ENCODE measurements at regions not wholly inside any gene's neighbourhood (a gene's known extent, or its start where the extent isn't known, plus 50 kb on each side); places are given as distances from the start of the nearest gene placed in this dataset.

DNA sequence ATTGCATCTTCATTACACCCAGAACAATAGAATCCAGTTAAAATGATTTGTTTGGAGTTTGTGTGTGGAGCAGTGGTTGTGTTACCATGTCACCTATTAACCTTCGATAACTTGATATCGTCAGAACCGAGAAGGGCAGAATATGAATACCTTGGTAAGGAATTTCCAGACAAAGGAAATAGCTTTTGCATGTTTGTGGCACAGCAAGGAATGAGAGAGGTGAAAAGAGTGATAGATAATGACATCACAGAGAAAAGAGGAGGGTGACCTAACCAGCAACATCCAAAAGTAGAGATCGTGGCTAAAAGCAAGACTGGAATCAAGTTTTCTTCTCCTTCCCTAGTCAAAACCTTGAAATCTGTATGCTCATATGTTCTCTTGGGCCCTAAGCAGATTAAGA lies 244.6 kb upstream of the NEGR1 start:
- Mint-ChIP-seq H3K4me3 (no peak overlapping the region), H3K27me3 (no peaks in the 10 kb centered on the region), H3K36me3 (ENCODE audit: low read depth) (no peaks in the 10 kb centered on the region), H3K4me1 (ENCODE audit: low read depth) (no peaks in the 10 kb centered on the region), H3K9me3 (no peaks in the 10 kb centered on the region), H3K27ac (no peak overlapping the region)

DNA sequence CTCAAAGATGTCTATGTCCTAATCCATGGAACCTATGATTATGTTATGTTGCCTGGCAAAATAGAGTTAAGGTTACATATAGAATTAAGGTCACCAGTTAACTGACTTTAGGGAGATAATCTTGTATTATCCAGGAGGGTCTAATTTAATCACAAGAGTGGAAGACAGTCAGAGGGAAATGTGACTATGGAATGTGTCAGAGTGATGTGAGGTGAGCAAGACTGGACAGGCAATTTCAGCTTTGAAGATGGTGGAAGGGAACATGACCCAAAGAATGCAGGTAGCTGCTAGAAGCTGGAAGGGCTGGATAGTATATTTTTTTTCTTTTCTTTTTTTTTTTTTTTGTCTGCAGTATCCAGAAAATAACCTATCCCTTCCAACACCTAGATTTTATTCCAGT lies 241.7 kb upstream of the NEGR1 start:
- no peaks in the 10 kb centered on the region for H3K27me3 Mint-ChIP-seq

DNA sequence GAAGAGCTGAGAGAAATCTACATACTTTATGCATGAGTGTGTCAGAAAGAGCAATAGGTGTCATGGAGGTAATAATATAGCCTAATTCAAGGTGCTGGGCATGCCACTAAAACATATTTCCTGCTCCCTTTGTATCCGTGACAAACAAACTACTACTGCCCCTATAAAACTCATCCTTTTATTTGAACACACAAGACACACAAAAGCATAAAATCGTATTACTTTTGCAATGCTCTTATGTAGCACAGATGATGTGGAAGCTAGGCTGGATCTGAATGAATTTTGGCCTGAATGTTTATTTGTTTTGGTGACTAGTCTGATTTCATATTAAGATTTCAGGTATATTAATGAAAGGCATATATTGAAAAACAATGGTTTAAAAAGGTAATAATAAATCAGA lies 239.3 kb upstream of the NEGR1 start:
- Mint-ChIP-seq H3K27me3 (no peaks in the 10 kb centered on the region), H3K4me3 (no peak overlapping the region), H3K36me3 (ENCODE audit: low read depth) (no peaks in the 10 kb centered on the region), H3K4me1 (ENCODE audit: low read depth) (no peaks in the 10 kb centered on the region), H3K9me3 (no peaks in the 10 kb centered on the region), H3K27ac (no peak overlapping the region)

More for the DNA sequence above, 241.7 kb upstream of the NEGR1 start:
- Mint-ChIP-seq H3K36me3 (ENCODE audit: low read depth) (no peaks in the 10 kb centered on the region), H3K9me3 (no peaks in the 10 kb centered on the region), H3K27ac (no peak overlapping the region), H3K4me1 (ENCODE audit: low read depth) (no peaks in the 10 kb centered on the region), H3K4me3 (no peak overlapping the region)

DNA sequence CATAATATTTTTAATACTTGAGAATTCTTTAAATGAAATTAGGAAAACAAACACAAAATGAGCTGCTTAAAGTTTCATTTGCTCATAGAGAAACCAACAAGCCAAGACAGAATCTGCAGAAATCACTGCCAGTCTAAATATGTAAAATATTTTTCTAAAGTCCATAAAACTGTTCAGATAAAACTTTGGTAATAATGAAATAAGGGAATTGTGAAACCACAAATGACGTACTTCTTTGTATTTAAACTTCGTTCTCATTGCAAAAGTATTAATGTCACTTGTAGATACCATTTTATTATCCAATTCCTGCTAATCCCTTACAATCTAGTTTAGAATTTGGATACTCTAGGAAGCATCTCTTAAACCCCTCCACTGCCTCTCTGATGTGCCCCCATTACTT lies 234.5 kb upstream of the NEGR1 start:
- Mint-ChIP-seq H3K9me3 (no peaks in the 10 kb centered on the region), H3K27ac (no peak overlapping the region), H3K4me1 (ENCODE audit: low read depth) (no peaks in the 10 kb centered on the region), H3K36me3 (ENCODE audit: low read depth) (no peaks in the 10 kb centered on the region), H3K27me3 (no peaks in the 10 kb centered on the region), H3K4me3 (no peak overlapping the region)

DNA sequence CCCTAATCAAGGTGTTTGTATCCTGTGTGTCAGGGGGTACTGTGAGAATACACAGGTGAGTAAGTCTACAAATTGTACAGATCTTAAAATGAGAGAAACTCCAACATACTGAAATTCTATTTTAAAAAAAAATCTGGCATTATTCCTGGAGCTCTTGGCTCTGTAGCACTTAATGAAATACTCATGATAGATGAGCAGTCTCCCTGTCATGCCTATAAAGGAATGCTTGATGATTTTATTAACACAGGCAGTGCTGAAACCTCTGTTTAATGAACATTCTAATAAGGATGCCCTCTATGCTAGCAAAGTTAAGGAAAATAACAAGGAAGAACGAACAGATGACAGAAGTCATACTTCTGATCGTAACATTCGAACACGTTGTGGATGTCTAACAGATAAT lies 233.9 kb upstream of the NEGR1 start:
- no peaks in the 10 kb centered on the region for H3K27me3 Mint-ChIP-seq
- no peaks in the 10 kb centered on the region for H3K4me1 Mint-ChIP-seq (ENCODE audit: low read depth)
- H3K4me3 Mint-ChIP-seq, result no peak overlapping the region
- no peaks in the 10 kb centered on the region for H3K9me3 Mint-ChIP-seq
- no peak overlapping the region for H3K27ac Mint-ChIP-seq
- no peaks in the 10 kb centered on the region for H3K36me3 Mint-ChIP-seq (ENCODE audit: low read depth)

DNA sequence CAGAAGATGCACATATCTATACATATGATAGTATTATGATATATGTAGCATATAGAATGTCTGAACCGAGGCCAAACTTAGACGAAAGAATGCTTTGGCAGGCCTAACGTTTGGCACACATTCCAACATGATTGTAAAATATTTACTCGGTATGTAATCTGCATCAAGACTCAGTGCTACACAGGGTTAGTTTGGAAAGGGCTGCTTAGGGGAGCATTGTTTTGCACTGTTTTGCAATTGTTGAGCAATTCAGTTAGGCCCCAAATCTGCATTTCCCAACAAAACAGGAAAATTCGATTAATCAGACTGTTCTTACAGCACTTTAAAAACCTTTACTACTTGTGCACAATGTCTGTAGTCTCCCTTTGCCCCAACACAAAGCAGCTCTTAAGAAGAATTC lies 216.0 kb upstream of the NEGR1 start:
- Mint-ChIP-seq H3K36me3 (ENCODE audit: low read depth) (no peaks in the 10 kb centered on the region), H3K27ac (no peak overlapping the region), H3K4me1 (ENCODE audit: low read depth) (no peaks in the 10 kb centered on the region), H3K4me3 (no peak overlapping the region), H3K27me3 (no peaks in the 10 kb centered on the region), H3K9me3 (peaks cover 12% of the 10 kb centered on the region)

DNA sequence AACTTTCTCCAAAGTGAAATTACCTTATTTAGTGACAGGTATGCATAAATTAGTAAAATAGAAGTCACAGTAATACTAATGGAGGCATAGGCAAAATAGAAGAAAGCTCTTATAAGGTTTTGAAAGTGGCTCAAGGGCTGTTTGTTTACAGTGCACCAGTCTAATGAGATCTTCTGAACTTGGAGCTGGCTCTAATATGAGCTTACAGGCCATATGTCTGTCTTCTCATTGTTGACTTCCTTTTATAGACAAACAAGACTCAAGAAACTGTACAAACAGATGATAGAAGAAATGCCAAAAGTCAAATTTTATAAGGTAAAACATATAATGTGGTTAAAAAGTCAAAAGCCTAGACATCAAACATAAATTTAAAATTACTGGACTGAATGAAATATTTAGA lies 207.5 kb upstream of the NEGR1 start:
- Mint-ChIP-seq H3K27me3 (no peaks in the 10 kb centered on the region), H3K4me1 (ENCODE audit: low read depth) (no peaks in the 10 kb centered on the region), H3K4me3 (no peak overlapping the region), H3K36me3 (ENCODE audit: low read depth) (no peaks in the 10 kb centered on the region), H3K9me3 (peaks cover 5% of the 10 kb centered on the region), H3K27ac (no peak overlapping the region)

DNA sequence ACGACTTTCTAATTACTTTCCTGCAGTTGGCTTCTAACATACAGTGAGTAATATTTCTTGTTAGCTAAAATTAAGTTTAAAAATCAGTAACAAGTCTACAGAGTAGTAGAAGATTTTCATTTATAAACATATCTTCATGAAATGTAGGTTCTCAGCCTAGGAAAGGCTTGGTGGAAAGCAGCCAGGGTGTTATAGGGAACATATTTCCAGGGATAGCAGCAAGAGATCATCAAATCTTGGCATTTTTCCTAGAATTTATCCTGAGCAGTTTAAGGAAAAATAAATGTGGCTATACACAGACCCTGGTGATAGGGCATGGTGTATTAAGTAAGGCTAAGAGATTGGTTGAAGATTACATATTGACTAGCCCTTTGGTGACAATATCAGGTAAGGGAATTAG lies 203.5 kb upstream of the NEGR1 start:
- Mint-ChIP-seq H3K4me1 (ENCODE audit: low read depth) (no peaks in the 10 kb centered on the region), H3K4me3 (no peak overlapping the region), H3K27me3 (no peaks in the 10 kb centered on the region), H3K9me3 (peaks cover 2% of the 10 kb centered on the region), H3K36me3 (ENCODE audit: low read depth) (no peaks in the 10 kb centered on the region), H3K27ac (no peak overlapping the region)

DNA sequence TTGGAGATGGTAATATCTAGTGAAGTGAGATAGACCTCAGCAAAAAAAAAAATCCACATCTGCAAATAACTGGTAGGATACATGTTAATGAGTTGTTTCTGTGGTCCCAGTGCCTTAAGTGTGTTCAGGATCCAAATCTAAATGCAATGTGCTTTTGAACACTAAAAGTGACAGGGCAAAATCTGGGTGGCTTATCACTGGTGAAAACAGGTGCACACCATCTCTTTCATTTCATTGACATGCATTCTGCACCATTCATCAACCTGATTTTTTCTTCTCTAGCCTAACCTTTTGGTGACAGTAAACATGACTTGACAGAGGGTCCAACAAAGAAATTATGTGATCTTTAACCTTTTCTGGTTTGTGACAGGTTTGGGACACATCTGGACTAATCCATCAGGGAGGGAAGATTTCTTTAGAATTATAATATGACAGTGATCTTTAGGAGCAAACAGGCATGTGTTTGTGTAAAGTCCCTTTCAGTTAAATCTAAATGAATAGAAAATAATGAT lies 201.6 kb upstream of the NEGR1 start:
- H3K4me3 Mint-ChIP-seq, result no peak overlapping the region
- H3K4me1 Mint-ChIP-seq (ENCODE audit: low read depth), result no peaks in the 10 kb centered on the region
- no peaks in the 10 kb centered on the region for H3K27me3 Mint-ChIP-seq
- H3K36me3 Mint-ChIP-seq (ENCODE audit: low read depth), result no peaks in the 10 kb centered on the region
- H3K9me3 Mint-ChIP-seq, result peaks cover 15% of the 10 kb centered on the region
- H3K27ac Mint-ChIP-seq, result no peak overlapping the region

DNA sequence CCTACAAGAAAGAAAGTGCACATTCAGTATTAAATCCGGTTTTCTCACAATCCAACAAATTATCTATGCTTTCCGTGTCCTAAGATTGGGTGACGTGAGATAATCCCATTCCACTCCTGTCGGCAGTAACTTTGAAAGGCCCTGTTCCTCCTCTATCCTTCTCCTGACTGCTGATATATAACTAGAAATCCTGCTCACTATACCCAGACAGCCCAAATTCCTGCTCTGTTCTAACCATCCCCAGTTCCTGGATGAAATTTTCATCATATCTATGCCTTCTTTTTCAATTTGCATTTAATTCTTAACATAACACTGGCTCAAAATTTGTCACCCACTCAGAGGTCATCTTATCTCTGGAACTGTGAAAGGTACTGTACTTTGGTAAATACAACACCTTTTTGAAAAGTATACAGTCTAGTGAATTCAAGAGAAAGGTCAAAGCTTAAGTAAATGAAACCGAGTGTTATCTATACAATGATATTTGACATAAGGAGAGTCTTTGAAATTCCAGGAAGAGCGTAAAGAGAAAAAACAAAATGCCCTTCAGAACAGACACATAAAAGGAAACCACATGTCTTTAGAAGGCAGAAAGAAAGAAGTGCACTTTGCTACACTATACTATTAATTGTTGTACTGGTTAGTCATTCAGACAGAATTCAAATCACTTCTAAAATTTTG lies 200.5 kb upstream of the NEGR1 start:
- Mint-ChIP-seq H3K27me3 (no peaks in the 10 kb centered on the region), H3K4me1 (ENCODE audit: low read depth) (no peaks in the 10 kb centered on the region), H3K4me3 (no peak overlapping the region), H3K27ac (no peak overlapping the region), H3K36me3 (ENCODE audit: low read depth) (no peaks in the 10 kb centered on the region), H3K9me3 (peaks cover 16% of the 10 kb centered on the region)

DNA sequence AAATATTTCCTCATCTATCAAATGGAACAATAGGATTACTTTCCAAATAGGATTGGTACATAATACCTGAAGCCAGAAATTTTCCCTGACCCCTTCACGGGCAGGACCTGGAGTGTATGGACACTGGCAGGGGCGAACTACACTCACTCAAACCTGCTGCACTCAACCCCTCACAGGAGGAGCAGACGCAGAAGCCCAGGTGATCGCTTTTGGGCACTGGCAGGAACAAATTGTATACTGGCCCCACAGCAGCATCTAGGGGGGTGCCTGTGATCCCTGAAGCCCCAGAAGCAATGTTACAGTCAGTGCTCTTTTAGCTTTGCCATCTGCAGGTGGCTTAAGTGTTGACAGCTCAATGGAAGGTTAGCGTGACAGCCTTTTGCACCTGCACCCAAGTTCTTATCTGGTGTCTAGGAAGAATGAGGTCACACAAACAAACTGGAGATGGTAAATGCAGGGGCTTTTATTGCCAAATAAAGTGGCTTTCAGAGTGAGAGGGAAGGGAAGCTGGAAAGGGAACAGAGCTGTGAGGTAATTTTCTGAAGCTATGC lies 199.2 kb upstream of the NEGR1 start:
- Mint-ChIP-seq H3K4me3 (no peak overlapping the region), H3K4me1 (ENCODE audit: low read depth) (no peaks in the 10 kb centered on the region), H3K9me3 (peaks cover 19% of the 10 kb centered on the region), H3K36me3 (ENCODE audit: low read depth) (no peaks in the 10 kb centered on the region), H3K27me3 (no peaks in the 10 kb centered on the region), H3K27ac (no peak overlapping the region)

DNA sequence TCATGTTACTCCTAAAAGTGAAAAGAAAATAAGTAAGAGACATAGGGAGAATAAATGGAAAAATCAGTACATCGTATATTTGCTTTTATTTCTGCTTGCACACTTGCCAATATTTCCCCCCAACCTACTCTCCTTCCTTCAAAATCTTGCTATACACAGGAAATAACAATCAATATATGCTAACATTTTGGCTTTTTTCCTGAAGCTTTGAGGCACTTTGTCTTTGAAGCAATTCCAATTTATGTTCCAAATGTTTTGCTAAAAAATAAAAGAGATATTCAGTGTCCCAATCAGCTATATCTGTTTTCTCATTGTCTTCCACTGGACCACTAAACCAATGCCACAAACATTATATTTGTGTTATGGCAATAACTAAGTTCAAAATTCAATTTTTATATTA lies 184.0 kb upstream of the NEGR1 start:
- H3K27ac Mint-ChIP-seq, result no peak overlapping the region
- H3K27me3 Mint-ChIP-seq, result no peaks in the 10 kb centered on the region
- no peaks in the 10 kb centered on the region for H3K36me3 Mint-ChIP-seq (ENCODE audit: low read depth)
- peaks cover 6% of the 10 kb centered on the region for H3K9me3 Mint-ChIP-seq
- H3K4me3 Mint-ChIP-seq, result no peak overlapping the region
- H3K4me1 Mint-ChIP-seq (ENCODE audit: low read depth), result no peaks in the 10 kb centered on the region

DNA sequence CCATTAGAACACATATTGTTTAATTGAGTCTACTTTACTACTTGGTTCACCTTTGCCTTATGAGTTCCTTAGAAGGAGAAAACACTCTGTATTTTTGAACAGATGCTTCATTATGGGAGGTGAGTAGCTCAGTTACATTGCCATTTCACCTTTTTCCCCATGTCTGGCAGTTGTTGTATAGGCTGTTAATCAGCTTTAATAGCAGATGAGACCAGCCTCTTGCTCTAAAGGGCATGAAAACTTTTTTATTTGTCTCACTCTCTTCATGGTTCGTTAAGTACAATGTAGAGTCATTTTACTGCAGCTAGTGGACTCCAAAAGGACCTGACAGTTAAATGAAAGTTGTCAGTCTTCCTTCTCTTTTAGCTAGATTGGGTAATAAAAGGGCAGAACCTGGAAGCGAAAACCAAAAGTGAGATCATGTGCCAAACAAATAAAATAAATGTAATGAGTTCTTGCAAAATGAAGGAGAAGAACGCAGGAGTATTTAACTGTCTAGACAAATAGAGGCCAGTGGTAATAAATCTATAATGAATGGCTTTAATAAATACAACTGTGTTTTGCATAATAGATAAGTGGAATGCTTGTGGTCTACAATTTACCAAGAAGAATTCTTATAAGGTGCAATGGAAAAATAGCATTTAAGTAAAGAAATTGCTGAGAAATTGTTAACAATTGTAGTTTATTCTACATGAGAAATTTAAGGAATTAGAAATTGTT lies 180.0 kb upstream of the NEGR1 start:
- Mint-ChIP-seq H3K27me3 (no peaks in the 10 kb centered on the region), H3K9me3 (peaks cover 6% of the 10 kb centered on the region), H3K4me1 (ENCODE audit: low read depth) (no peaks in the 10 kb centered on the region), H3K27ac (no peak overlapping the region), H3K36me3 (ENCODE audit: low read depth) (no peaks in the 10 kb centered on the region), H3K4me3 (no peak overlapping the region)

DNA sequence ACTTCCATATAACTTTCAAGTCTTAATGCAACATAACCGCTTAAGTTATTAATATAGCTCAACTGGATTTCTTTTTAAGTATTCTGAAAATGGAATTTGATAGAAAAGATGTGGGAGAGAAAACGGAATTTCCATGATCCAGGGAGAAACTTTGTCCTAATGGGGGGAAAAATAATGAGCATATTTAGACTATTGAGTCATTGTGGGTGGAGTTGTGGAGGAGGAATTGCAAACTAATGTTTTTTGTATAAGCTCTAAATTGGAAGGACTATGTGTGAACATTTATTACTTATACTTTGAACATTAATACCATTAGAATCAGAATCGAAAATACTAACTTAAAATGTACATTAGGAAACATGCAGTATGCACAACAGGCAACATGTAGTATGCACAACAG lies 159.9 kb upstream of the NEGR1 start:
- H3K9me3 Mint-ChIP-seq, result no peaks in the 10 kb centered on the region
- H3K27ac Mint-ChIP-seq, result no peak overlapping the region
- H3K4me3 Mint-ChIP-seq, result no peak overlapping the region
- H3K4me1 Mint-ChIP-seq (ENCODE audit: low read depth), result no peaks in the 10 kb centered on the region
- no peaks in the 10 kb centered on the region for H3K36me3 Mint-ChIP-seq (ENCODE audit: low read depth)
- H3K27me3 Mint-ChIP-seq, result no peaks in the 10 kb centered on the region

DNA sequence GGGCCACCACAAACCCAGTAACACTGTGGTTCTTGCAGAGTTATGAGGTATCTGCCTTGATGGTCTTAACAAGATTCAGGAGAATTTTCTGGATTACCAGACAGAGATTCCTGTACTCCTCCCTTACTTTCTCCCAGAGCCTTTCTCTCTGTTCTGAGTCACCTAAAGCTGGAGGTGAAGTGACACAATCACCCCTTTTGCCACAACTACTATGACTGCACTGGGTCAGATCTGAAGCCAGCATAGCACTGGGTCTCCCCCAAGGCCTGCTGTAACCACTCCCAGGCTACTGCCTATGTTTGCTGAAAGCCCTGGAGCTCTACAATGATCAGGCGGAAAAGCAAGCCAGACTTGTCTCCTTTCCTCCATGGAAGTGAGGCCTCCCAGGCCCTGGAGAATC lies 156.7 kb upstream of the NEGR1 start:
- Mint-ChIP-seq H3K4me1 (ENCODE audit: low read depth) (no peaks in the 10 kb centered on the region), H3K27ac (no peak overlapping the region), H3K27me3 (no peaks in the 10 kb centered on the region), H3K36me3 (ENCODE audit: low read depth) (no peaks in the 10 kb centered on the region), H3K9me3 (peaks cover 4% of the 10 kb centered on the region), H3K4me3 (no peak overlapping the region)

Measured in stimulated activated naive CD8-positive, alpha-beta T cell treated with anti-CD3 and anti-CD28 coated beads, Interleukin-15, Interleukin-2, amounts not matched to agents 100 ng/mL and 50 ng/mL, for 24 hours (primary cell).